ENCODE measurements at regions not wholly inside any gene's neighbourhood (a gene's known extent, or its start where the extent isn't known, plus 50 kb on each side); places are given as distances from the start of the nearest gene placed in this dataset.
A peak's percentile ranks its signal among the peaks of the same experiment; 100 is the strongest.

DNA sequence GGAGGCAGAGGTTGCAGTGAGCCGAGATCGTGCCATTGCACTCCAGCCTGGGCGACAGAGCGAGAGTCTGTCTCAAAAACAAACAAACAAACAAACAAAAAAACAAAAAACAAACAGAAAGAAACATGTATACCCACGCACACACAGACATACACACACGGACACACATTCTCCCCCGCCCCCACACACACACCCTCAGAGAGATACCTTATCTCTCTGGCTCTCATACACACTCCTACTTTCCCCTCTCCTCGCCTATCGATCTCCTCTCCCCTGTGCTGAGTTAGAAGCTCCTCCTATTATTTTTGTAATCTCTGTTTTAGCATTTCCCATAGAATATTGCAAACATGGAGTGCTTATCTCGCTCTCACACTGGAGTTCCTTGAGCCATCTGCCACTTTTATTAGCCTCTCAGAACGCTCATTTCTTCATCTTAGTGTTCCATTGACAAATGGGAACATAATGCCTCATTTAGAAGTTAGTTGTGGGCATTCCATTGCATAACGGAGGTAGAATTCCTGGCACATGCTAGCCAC, 144.2 kb upstream of the CITED2 start (continued):
- TF ChIP-seq FOXA3 (CRISPR knock-in tag; conservative IDR thresholded peaks at IDR 0.05 in 1 of 2, IDR thresholded peaks at IDR 0.05 in 1 of 2) = 0 out of 4 replicates have a peak, but pooled peaks of 1 of the 2 experiments have one; percentile 8
- TF ChIP-seq NCOA1 (IDR thresholded peaks at IDR 0.05; ENCODE audit: low read depth) = peak; percentile 83
- TF ChIP-seq ELF2 (CRISPR knock-in tag; IDR thresholded peaks at IDR 0.05) = no peak
- no peak for TF ChIP-seq ZNF696 (CRISPR knock-in tag; conservative IDR thresholded peaks at IDR 0.05)
- TF ChIP-seq ZNF232 (CRISPR knock-in tag; IDR thresholded peaks at IDR 0.05) = no peak
- TF ChIP-seq HDAC1 (IDR thresholded peaks at IDR 0.05) = peak; percentile 76 to 96
- TF ChIP-seq PML (IDR thresholded peaks at IDR 0.05; ENCODE audit: low read length) = peak; percentile 76
- TF ChIP-seq, protein P1, sequence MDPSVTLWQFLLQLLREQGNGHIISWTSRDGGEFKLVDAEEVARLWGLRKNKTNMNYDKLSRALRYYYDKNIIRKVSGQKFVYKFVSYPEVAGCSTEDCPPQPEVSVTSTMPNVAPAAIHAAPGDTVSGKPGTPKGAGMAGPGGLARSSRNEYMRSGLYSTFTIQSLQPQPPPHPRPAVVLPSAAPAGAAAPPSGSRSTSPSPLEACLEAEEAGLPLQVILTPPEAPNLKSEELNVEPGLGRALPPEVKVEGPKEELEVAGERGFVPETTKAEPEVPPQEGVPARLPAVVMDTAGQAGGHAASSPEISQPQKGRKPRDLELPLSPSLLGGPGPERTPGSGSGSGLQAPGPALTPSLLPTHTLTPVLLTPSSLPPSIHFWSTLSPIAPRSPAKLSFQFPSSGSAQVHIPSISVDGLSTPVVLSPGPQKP (CRISPR knock-in tag; IDR thresholded peaks at IDR 0.05) = no peak
- TF ChIP-seq, protein P2, sequence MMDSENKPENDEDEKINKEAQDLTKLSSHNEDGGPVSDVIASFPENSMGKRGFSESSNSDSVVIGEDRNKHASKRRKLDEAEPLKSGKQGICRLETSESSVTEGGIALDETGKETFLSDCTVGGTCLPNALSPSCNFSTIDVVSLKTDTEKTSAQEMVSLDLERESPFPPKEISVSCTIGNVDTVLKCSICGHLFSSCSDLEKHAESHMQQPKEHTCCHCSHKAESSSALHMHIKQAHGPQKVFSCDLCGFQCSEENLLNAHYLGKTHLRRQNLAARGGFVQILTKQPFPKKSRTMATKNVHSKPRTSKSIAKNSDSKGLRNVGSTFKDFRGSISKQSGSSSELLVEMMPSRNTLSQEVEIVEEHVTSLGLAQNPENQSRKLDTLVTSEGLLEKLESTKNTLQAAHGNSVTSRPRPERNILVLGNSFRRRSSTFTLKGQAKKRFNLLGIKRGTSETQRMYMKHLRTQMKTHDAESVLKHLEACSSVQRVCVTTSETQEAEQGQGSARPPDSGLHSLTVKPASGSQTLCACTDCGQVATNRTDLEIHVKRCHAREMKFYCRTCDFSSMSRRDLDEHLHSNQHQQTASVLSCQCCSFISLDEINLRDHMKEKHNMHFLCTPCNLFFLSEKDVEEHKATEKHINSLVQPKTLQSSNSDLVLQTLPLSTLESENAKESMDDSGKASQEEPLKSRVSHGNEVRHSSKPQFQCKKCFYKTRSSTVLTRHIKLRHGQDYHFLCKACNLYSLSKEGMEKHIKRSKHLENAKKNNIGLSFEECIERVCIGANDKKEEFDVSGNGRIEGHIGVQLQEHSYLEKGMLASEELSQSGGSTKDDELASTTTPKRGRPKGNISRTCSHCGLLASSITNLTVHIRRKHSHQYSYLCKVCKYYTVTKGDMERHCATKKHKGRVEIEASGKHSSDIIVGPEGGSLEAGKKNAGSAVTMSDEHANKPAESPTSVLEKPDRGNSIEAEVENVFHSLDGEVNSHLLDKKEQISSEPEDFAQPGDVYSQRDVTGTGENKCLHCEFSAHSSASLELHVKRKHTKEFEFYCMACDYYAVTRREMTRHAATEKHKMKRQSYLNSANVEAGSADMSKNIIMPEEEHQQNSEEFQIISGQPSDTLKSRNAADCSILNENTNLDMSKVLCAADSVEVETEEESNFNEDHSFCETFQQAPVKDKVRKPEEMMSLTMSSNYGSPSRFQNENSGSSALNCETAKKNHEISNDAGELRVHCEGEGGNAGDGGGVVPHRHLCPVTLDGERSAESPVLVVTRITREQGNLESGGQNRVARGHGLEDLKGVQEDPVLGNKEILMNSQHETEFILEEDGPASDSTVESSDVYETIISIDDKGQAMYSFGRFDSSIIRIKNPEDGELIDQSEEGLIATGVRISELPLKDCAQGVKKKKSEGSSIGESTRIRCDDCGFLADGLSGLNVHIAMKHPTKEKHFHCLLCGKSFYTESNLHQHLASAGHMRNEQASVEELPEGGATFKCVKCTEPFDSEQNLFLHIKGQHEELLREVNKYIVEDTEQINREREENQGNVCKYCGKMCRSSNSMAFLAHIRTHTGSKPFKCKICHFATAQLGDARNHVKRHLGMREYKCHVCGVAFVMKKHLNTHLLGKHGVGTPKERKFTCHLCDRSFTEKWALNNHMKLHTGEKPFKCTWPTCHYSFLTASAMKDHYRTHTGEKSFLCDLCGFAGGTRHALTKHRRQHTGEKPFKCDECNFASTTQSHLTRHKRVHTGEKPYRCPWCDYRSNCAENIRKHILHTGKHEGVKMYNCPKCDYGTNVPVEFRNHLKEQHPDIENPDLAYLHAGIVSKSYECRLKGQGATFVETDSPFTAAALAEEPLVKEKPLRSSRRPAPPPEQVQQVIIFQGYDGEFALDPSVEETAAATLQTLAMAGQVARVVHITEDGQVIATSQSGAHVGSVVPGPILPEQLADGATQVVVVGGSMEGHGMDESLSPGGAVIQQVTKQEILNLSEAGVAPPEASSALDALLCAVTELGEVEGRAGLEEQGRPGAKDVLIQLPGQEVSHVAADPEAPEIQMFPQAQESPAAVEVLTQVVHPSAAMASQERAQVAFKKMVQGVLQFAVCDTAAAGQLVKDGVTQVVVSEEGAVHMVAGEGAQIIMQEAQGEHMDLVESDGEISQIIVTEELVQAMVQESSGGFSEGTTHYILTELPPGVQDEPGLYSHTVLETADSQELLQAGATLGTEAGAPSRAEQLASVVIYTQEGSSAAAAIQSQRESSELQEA (IDR thresholded peaks at IDR 0.05; ENCODE audit: low read depth) = peak; percentile 46; the same call in 1 of the 2 replicates
- TF ChIP-seq CBFA2T3 (IDR thresholded peaks at IDR 0.05) = peak; percentile 98
- TF ChIP-seq ZNF436 (CRISPR knock-in tag; IDR thresholded peaks at IDR 0.05) = no peak
- 0 out of 2 replicates have a peak, but pooled peaks have one; percentile 19 for TF ChIP-seq SMAD4 (CRISPR knock-in tag; conservative IDR thresholded peaks at IDR 0.05)
- TF ChIP-seq MTF1 (CRISPR knock-in tag; IDR thresholded peaks at IDR 0.05; ENCODE audit: borderline replicate concordance) = no peak
- TF ChIP-seq THRAP3 (IDR thresholded peaks at IDR 0.05; ENCODE audit: borderline replicate concordance) = no peak
- no peak for TF ChIP-seq GABPB2 (CRISPR knock-in tag; conservative IDR thresholded peaks at IDR 0.05)
- peak; percentile 90 for TF ChIP-seq ZEB2 (IDR thresholded peaks at IDR 0.05)
- TF ChIP-seq, protein P3, sequence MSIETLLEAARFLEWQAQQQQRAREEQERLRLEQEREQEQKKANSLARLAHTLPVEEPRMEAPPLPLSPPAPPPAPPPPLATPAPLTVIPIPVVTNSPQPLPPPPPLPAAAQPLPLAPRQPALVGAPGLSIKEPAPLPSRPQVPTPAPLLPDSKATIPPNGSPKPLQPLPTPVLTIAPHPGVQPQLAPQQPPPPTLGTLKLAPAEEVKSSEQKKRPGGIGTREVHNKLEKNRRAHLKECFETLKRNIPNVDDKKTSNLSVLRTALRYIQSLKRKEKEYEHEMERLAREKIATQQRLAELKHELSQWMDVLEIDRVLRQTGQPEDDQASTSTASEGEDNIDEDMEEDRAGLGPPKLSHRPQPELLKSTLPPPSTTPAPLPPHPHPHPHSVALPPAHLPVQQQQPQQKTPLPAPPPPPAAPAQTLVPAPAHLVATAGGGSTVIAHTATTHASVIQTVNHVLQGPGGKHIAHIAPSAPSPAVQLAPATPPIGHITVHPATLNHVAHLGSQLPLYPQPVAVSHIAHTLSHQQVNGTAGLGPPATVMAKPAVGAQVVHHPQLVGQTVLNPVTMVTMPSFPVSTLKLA (conservative IDR thresholded peaks at IDR 0.05) = no peak; a peak in 1 of 4 replicates
- TF ChIP-seq, protein P4, sequence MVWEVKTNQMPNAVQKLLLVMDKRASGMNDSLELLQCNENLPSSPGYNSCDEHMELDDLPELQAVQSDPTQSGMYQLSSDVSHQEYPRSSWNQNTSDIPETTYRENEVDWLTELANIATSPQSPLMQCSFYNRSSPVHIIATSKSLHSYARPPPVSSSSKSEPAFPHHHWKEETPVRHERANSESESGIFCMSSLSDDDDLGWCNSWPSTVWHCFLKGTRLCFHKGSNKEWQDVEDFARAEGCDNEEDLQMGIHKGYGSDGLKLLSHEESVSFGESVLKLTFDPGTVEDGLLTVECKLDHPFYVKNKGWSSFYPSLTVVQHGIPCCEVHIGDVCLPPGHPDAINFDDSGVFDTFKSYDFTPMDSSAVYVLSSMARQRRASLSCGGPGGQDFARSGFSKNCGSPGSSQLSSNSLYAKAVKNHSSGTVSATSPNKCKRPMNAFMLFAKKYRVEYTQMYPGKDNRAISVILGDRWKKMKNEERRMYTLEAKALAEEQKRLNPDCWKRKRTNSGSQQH (CRISPR knock-in tag; IDR thresholded peaks at IDR 0.05) = peak; percentile 89

Data from K562 (cell line).